ENCODE measurements at regions not wholly inside any gene's neighbourhood (a gene's known extent, or its start where the extent isn't known, plus 50 kb on each side); places are given as distances from the start of the nearest gene placed in this dataset.
"Not testable (repeated sequence)": the region's sequence is repeated elsewhere in the genome, so short reads cannot be mapped to it uniquely, and the experiment has no call there.

DNA sequence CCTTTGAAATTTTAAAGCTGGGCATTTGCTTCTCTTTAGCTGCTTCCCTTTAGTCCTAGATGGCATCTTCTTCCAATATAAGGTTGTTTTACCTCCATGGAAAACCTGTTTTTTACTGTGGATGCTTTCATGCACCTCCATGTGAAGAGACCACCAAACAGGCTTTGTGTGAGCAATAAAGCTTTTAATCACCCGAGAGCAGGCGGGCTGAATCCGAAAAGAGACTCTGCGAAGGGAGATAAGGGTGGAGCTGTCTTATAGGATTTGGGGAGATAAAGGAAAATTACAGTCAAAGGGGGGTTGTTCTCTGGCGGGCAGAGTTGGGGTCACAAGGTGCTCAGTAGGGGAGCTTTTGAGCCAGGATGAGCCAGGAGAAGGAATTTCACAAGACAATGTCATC is 1049.8 kb downstream of the PLOD2 start:
- intact Hi-C loops (cut with DNase I); DNase-seq (ENCODE audit: low spot score): not testable (repeated sequence)

DNA sequence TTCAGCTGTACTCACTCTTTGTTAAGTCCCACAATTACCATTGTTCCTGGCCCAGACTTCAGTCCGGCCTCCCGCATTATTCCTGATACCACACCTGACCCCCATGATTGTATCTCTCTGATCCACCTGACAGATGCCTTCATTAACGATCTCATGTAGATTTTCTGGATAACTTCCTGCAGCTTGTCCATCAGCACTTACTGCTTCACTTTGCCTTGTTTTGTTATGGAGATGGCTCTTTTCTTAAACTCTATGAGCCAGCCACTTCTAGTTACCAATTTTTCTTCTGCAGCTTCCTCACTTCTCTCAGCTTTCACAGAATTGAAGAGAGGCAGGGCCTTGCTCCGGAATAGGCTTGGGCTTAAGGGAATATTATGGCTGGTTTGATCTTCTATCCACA is 1044.2 kb downstream of the PLOD2 start:
- intact Hi-C loops (cut with DNase I), result no loop called here
- DNase-seq (ENCODE audit: low spot score), result no peak

- intact Hi-C loops (cut with DNase I), result no loop called here
- DNase-seq (ENCODE audit: low spot score), result no peak
Measured at GRCh38 chr3:145118303-145118702, 1042.7 kb downstream of the PLOD2 start.

DNA sequence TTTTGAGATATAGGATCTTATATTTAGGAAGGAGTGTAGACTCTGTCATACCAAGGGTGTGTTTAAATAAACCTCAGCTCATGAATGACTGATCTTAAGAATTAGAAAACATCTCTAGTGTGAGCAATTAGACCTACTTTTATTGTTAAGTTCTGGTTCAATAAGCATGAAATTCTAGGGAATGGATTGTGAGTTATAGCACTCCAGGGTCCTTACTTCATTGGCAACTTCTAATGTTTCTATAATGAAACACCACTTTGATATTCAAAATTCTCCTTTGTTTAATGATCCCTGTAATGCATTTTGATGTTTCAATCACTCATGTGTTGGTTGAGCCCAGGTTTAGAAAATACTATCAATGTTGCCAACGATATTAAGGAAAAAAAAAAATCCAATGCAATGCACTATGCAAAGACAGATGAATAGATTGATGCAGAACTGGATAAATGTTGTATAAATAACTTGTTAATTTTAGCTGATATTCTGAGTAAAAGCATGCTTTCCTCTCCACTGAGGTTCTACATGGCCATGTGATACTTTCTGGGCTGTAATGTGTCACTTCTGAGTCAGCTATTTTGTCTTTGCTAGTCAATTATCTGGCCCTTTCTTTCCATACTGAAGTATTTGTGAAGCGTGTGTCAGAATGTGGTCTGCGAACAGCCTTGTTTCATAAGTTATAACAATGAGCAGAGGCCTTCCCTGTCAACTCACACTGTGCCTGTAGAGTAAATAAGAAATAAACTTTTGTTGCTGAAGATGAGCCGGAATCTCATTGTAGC is 1035.9 kb downstream of the PLOD2 start:
- intact Hi-C loops (cut with DNase I), result no loop called here
- DNase-seq (ENCODE audit: low spot score), result no peak

- DNase-seq (ENCODE audit: low spot score), result no peak
- intact Hi-C loops (cut with DNase I), result no loop called here
Measured at GRCh38 chr3:145133281-145133680, 1027.7 kb downstream of the PLOD2 start.

- intact Hi-C loops (cut with DNase I), result no loop called here
- DNase-seq (ENCODE audit: low spot score), result no peak
Measured at GRCh38 chr3:145134738-145135137, 1026.2 kb downstream of the PLOD2 start.

- DNase-seq (ENCODE audit: low spot score), result no peak
- intact Hi-C loops (cut with DNase I), result no loop called here
Measured at GRCh38 chr3:145144361-145144760, 1016.6 kb downstream of the PLOD2 start.

GRCh38 chr3:145145461-145145860 is 1015.5 kb downstream of the PLOD2 start:
- intact Hi-C loops (cut with DNase I), result no loop called here
- no peak for DNase-seq (ENCODE audit: low spot score)

DNA sequence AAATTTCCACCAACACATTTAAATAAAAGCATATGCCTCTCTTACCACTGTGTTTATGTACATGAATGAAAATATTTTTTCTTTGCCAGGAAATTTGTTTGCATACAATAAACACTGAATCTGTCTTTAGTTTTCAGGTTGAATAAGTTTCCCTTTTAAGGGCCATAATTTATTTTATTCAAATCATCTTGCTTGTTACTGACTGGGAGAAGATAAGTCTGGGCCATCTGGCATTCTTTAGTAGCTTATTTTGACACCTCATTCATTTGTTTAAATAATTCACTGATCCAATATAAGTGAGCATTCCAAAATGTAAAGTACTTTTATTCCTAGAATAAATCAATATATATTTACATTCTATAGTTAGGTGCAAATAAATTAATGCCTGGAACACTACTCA is 1001.3 kb downstream of the PLOD2 start:
- no peak for DNase-seq (ENCODE audit: low spot score)
- intact Hi-C loops (cut with DNase I), result no loop called here

DNA sequence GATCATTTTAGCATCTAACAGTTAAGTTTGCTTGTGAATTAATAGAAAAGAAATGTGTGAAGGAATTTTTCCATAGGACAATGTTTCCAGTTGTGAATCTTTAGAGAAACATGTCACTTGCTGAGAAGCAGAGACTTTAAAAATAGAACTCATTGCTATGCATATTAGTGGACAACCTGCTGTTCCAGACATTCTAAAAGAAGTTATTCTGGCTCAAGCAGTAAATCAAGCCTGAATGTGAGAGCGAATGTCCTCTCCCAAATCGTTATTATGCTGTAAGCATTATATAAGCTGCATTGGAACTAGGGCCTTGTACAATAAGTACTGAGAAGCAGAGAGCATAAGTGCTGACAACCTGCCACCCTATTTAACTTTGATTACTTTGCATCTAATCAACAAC is 990.9 kb downstream of the PLOD2 start:
- intact Hi-C loops (cut with DNase I), result no loop called here
- no peak for DNase-seq (ENCODE audit: low spot score)

GRCh38 chr3:145175626-145176025 is 985.4 kb downstream of the PLOD2 start:
- DNase-seq (ENCODE audit: low spot score), result no peak
- intact Hi-C loops (cut with DNase I), result no loop called here

GRCh38 chr3:145176907-145177306 is 984.1 kb downstream of the PLOD2 start:
- no peak for DNase-seq (ENCODE audit: low spot score)
- intact Hi-C loops (cut with DNase I), result no loop called here

- no peak for DNase-seq (ENCODE audit: low spot score)
- intact Hi-C loops (cut with DNase I), result no loop called here
Measured at GRCh38 chr3:145177828-145178227, 983.2 kb downstream of the PLOD2 start.

DNA sequence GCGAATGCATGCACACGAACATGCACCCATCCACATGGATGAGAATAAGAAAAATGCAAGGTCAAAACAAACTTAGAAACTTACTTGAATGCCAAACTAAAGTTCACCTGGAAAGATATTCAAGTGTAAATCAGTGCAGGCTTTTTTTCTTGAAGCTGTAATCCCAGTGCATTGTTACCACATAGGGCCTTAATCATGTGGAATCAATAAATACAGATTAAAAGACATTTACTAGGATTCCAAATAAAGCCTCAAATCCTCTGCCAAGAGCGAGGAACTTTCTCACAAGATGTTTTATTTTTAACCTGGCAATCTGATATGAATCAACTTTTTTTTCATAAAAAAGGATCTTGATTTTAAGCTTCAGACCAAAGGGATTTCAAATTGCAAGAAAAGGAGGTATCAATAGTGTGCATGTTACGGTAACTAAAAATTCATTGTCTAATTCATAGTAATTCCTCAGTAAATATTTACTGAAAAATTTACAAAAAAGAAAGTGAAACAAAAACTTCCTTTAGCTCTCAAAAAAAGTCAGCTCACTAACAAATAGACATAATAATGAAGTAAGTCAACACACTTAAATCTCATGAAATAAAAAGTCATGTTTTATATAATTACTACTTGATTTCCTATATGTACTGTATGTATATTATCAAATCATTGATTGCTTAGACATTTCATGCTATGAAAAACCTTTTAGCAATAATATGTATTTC is 978.6 kb downstream of the PLOD2 start:
- intact Hi-C loops (cut with DNase I), result no loop called here

GRCh38 chr3:145183261-145183660 is 977.7 kb downstream of the PLOD2 start:
- DNase-seq (ENCODE audit: low spot score), result no peak
- intact Hi-C loops (cut with DNase I), result no loop called here

More for the DNA sequence above, 978.6 kb downstream of the PLOD2 start:
- DNase-seq (ENCODE audit: low spot score), result no peak

DNA sequence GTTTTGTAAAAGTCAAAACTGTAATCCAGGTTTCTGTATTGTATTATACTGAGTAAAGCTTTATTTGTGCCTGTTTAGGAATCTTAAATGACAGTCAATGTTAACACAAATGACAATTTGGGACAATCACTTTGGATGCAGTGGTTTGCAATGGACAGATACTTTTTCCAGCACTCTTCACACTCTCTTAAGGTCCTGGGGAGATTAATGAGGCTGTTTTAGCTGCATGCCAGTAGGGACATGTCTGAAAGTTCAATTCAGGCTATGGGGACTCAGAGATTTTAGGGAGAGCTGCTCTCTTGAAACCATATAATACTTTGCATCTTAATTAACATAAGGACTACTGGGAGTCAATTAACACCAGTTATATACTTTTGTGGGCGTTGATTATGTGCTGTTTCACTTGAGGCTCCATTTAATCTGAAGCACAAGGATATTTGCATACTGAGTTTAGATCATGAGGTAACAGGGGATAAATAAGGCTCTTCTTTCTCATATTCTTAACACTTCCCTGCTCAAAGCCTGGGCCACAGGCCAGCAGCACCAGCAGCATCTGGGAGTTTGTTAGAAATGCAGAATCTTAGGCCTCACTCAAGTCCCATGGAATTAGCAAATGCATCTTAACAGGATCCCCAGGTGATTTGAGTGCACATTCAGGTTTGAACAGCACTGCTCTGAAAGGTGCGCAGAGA is 972.8 kb downstream of the PLOD2 start:
- DNase-seq (ENCODE audit: low spot score), result no peak
- intact Hi-C loops (cut with DNase I), result no loop called here

- DNase-seq (ENCODE audit: low spot score), result no peak
- intact Hi-C loops (cut with DNase I), result no loop called here
Measured at GRCh38 chr3:145190138-145190537, 970.8 kb downstream of the PLOD2 start.

GRCh38 chr3:145190761-145191160 is 970.2 kb downstream of the PLOD2 start:
- no peak for DNase-seq (ENCODE audit: low spot score)
- intact Hi-C loops (cut with DNase I), result no loop called here

GRCh38 chr3:145191543-145191942 is 969.4 kb downstream of the PLOD2 start:
- no peak for DNase-seq (ENCODE audit: low spot score)
- intact Hi-C loops (cut with DNase I), result no loop called here

GRCh38 chr3:145197051-145197820 is 963.7 kb downstream of the PLOD2 start:
- DNase-seq (ENCODE audit: low spot score), result peak; percentile 71
- intact Hi-C loops (cut with DNase I), result no loop called here

All from cardiac septum (tissue), 1 donor.